HEK293 (cell line): ENCODE measurements at regions not wholly inside any gene's neighbourhood (a gene's known extent, or its start where the extent isn't known, plus 50 kb on each side); places are given as distances from the start of the nearest gene placed in this dataset.

Experiments
- CTCF ChIP-seq: fragments of 450-650 bp; formaldehyde crosslinking; IDR thresholded peaks from 2 replicates; pipeline ENCODE4 v1.5.1; 2016; ENCODE audit warnings: missing biosample characterization, missing genetic modification characterization
- ELK4 ChIP-seq: IDR thresholded peaks from 2 replicates; pipeline ENCODE4 v1.6.1; 2011; ENCODE audit warnings: mild to moderate bottlenecking, low read depth, low read length, borderline replicate concordance
- GLI4 ChIP-seq: fragments of 450-650 bp; formaldehyde crosslinking; IDR thresholded peaks from 2 replicates; pipeline ENCODE4 v1.5.1; 2016; ENCODE audit warnings: missing biosample characterization, missing genetic modification characterization
- GLIS1 ChIP-seq: fragments of 450-650 bp; formaldehyde crosslinking; IDR thresholded peaks from 2 replicates; pipeline ENCODE4 v1.5.1; 2016; ENCODE audit warnings: missing biosample characterization, missing genetic modification characterization
- TCF7L2 ChIP-seq: IDR thresholded peaks from 2 replicates; pipeline ENCODE4 v1.6.1; 2011; ENCODE audit warnings: low read depth, mild to moderate bottlenecking, inconsistent platforms, low read length, moderate library complexity, borderline replicate concordance
- ZNF2 ChIP-seq: fragments of 450-650 bp; formaldehyde crosslinking; IDR thresholded peaks from 2 replicates; pipeline ENCODE4 v1.5.1; 2016; ENCODE audit warnings: missing biosample characterization, missing genetic modification characterization
- ZNF274 ChIP-seq, 2 experiments: fragments of 200-500 bp in 1 of 2; fragments of 450-650 bp in 1 of 2; sonication (Bioruptor generic) in 1 of 2; formaldehyde crosslinking in 1 of 2; IDR thresholded peaks; 2 replicates each; pipeline versions ENCODE4 v1.5.1 to v1.6.1; 2014 to 2016; ENCODE audit warnings: borderline replicate concordance in 1 of 2, inconsistent platforms in 1 of 2, low read length in 1 of 2, missing biosample characterization in 1 of 2, missing genetic modification characterization in 1 of 2
- ZNF324 ChIP-seq: fragments of 450-650 bp; formaldehyde crosslinking; IDR thresholded peaks from 2 replicates; pipeline ENCODE4 v1.5.1; 2016; ENCODE audit warnings: missing biosample characterization, missing genetic modification characterization
- ZNF544 ChIP-seq: fragments of 450-650 bp; formaldehyde crosslinking; IDR thresholded peaks from 2 replicates; pipeline ENCODE4 v1.5.0; 2017; ENCODE audit warnings: missing biosample characterization, missing genetic modification characterization
- ZNF639 ChIP-seq: fragments of 450-650 bp; formaldehyde crosslinking; IDR thresholded peaks from 2 replicates; pipeline ENCODE4 v1.5.1; 2016; ENCODE audit warnings: missing biosample characterization, missing genetic modification characterization

- TF ChIP-seq ZNF2 (tag by site-specific recombination) = no peak
- TF ChIP-seq ZNF544 (tag by site-specific recombination) = no peak
- TF ChIP-seq ELK4 = no peak
- no peak for TF ChIP-seq CTCF (tag by site-specific recombination)
- TF ChIP-seq TCF7L2 = no peak
- TF ChIP-seq ZNF639 (tag by site-specific recombination) = no peak
- TF ChIP-seq GLI4 (tag by site-specific recombination) = no peak
- TF ChIP-seq GLIS1 (tag by site-specific recombination) = no peak
- no peak for TF ChIP-seq ZNF274 (IDR thresholded peaks at IDR 0.05; ENCODE audit: low read length)
- no peak for TF ChIP-seq ZNF274 (tag by site-specific recombination; IDR thresholded peaks at IDR 0.05; ENCODE audit: borderline replicate concordance)
- no peak for TF ChIP-seq ZNF324 (tag by site-specific recombination)
These were observed 566.7 kb downstream of the ADGRL2 start for GRCh38 chr1:82367456-82367855.
